Kasumi-1 (cell line): ENCODE measurements at regions not wholly inside any gene's neighbourhood (a gene's known extent, or its start where the extent isn't known, plus 50 kb on each side); places are given as distances from the start of the nearest gene placed in this dataset.
"Not testable (repeated sequence)": the region's sequence is repeated elsewhere in the genome, so short reads cannot be mapped to it uniquely, and the experiment has no call there.

ENCODE experiments used
- DNase-seq, 2 experiments: peaks; one replicate each; lab custom pipeline; 2025; lab: John Stamatoyannopoulos, UW

DNA sequence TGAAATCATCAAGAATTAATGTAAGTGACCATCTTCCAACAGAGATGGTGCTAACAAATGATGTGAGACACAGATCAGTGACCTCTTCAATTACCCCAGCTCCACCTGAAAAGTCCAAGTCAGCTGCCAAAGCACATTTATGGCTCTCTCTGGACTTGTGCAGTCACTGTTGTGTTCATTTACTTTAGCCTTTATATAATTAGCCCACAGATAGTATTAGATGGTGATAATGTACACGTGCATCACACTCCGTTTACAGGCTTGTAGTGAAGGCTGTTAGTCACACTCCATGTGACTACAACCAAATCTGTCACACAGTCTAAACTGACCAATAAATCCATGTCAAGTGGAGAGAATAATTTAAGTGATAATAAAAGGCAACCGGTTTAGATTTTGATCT lies 331.5 kb upstream of the IL12A start:
- no peak for DNase-seq

DNA sequence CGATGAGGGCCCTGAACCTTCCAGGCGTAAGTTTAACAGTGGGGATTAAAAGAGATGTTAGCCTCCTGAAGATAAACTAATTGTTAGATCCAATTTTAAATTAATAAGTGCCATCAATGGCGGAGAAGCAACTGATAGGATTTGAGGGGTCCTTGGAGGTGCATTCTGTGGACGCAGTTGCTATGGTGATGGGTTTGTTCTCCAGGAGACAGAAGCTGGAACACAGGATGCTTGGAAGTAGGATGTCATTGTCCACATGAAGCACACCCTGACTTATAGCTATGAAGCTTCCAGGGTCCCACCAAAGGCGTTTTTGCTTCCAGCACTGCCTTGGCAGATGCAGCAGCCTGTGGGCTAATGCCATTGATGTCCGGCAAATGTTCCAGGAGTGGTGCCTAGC lies 331.0 kb upstream of the IL12A start:
- no peak for DNase-seq

DNA sequence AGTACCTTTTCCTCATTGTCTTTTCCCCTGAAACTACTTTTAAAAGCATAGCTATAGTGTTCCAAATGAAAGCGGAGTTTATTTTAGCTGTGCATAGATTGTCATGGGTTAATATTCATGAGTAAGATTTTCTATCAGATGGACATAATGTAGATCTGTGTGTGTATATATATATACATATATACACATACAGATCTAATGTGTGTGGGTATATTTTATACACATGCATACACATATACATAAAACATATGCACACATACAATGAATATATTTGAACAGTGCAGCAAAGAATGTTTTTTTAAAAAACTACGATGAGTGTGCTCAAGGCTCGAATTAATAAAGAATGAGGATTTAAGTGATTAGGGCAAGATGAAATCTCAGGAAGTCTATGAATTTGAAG lies 328.3 kb upstream of the IL12A start:
- no peak for DNase-seq

DNA sequence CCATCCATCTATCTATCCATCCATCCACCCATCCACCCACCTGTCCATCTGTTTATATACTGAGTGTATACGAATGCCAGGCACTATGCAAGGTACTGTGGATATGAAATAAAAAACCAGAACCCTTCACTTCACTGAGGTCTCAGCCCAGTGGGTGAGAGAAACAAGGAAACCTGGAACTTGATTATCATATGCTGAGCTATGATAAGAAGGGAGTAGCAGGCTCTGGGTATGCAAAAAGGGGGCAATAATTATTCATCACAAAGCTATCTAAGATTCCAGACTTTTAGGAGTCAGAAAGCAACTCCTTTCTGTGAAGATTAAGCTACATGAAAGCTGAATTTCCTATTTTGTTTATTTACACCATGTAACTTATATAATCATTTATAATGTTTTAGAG lies 327.7 kb upstream of the IL12A start:
- DNase-seq, result no peak

DNA sequence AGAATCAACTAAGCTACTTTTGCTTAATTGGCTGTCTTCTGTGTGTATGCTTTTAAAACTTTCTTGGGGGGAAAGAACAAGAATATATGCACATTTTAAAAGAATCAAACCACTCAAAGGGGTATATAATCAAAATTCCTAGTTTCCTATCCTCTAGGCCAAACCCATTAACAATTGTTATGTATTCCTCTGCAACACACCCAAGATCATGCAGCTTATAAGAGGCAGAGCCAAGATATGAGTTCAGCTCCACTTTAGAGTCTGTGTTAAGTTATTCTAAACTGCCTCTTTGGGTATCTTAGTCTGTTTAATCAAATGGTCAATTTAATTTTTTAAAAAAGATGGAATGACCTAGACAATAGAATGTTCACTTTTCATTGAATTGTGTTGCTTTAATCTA lies 326.1 kb upstream of the IL12A start:
- no peak for DNase-seq

DNA sequence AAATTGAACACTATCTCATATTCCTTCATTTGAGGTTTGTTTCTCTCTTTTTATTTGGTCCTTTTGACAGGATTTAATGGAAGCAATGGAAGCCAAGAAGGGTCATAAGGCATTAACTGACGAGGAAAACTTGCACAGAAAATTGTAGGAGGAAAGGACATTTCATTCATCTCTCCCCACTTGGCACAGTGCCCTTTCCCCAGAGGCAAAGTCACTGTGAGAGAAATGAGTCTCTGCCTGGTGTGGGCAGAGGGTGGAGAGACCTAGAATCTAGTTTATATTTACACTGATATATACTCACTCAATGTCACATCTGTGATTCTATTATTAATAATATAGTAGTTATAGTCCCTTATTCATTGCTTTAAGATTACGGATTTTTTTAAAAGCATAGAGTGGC lies 324.6 kb upstream of the IL12A start:
- DNase-seq, result no peak

DNA sequence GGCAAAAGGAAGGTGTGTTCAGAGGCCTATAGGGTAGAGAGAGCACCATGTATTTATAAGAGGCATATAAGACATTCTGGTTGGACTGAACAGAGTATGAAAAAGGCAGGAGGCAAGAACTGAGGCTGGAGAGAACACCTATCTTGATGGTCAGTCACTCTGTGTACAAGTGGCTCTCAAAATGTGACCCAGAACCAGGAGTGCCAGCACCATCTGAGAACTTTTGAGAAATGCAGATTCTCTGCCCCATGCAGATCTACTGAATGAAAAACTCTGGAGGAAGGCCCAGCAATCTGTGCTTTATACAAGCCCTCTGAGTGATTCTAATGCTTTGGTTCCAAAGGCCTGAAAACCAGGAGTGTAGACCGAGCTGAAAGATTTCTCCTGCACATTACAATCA lies 324.0 kb upstream of the IL12A start:
- no peak for DNase-seq

DNA sequence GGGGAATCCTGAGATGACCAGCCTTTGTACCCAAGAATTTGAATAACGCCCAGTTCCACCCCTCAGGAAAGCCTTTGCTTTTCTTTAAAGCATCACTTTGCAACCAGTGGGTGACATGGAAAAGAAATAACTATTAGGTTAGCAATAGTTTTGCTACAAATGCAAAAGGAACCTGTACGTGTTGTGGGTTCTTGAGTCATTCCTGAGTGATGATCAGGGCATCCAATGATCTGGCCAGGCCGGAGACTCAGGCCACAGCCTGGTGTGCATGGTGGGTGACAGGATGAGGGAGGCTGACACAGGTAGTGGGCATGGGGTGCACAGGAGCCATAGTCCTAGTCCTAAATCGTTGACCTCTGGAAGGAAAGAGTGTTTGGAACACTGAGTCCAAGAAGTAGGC lies 321.4 kb upstream of the IL12A start:
- no peak for DNase-seq

DNA sequence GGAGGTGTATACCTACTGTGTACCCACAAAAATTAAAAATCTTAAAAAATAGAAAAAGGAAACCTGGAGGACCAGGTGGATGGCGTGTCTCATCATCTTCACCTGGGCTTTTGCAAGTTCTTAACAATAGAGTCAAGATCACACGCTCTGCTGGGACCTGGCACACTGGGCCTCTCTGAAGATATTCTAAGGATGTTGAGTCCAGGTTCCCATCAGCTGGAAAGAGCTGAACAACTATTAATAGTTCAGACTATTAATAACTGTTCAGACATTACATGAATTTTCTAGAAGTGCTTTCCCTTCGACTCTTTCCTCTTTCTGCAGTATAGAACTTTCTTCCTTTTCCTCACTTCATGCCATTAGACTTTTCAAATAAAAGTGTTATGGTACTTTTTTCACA lies 320.2 kb upstream of the IL12A start:
- DNase-seq, result no peak

DNA sequence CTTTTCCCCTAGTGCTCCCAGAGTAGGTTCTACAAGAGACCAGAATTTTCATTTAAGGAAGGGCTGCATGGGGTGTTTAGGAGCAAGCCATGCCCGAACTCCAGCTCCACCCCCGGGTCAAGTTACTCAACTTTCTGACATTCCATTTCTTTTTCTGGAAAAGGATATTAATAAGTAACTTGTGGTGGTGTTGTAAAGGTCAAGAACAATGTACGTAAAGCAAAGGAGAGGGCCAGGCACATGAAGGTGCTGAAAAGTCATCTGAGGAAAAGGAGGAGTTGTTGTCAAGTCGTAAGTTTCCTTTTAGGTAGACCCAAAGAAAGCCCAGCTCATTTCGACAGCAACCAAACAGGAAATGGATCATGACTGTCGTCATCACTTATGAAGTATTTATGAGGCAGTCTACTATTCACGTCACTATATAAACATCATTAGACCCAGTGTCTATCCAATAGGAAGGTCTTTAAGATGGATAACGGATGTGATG lies 319.6 kb upstream of the IL12A start:
- DNase-seq, result no peak

DNA sequence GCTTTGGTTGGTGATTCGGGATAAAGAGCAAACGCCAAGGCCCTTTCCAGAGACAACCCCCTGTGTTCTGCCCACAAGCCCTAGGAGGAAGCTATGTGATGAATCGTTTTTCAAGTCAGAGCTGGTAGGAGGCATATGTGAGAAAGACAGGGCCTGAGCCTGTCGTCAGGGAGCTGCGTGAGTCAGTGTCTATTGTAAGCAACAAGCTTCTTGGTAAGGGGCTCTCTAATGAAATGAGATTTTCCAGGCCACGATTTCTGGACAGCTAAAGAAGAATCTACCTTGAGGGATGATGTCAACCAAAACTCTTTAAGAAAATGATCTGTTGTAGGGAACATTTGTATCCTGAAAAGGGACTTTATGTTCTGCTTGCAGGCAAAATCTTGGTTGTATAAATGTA lies 318.9 kb upstream of the IL12A start:
- DNase-seq, result no peak

DNA sequence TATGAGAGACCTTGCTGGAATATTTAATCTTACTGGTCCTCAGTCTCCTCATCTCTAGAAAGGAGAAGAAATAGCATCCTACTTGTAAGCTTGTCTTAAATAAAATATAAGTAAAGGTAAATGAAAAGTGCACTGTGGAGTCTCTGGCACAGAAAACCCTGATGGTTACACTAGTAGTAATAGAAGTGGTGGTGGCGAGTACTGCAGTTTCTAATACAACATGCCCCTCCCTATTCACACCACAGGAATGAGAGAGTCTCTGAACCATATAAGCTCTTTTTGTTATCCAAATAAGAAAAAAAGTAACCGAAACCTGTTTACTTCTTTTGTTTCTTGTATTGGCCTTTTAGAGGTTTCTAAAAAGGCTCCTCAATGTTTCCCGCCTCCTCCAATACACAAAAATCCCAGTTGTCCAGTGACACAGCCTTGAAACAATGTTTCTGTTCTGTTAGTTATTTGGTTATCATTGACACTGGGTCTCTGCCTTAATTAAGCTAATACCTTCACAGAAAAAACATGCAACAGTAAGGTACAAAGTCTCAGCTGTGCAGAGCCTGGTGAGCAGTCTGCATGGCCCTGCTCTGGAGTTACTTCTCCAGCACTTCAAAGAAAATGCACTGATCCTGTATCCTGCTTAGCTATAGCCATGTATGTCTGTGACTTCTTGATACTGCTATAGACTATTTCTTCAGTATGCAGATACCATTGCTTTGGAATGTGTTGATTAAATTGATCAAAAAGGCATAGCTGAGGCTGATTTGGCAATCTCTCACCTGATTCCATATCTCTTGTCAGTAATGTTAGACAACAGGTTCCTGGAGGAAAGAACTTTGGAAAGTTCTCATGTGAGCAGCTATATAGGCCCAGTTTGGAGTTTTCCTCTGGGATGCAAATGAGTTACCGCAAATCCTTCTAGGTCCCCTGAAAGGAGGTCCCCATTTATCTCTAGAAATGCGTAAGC lies 315.6 kb upstream of the IL12A start:
- peak in 1 of 2 experiments; percentile 22 for DNase-seq

DNA sequence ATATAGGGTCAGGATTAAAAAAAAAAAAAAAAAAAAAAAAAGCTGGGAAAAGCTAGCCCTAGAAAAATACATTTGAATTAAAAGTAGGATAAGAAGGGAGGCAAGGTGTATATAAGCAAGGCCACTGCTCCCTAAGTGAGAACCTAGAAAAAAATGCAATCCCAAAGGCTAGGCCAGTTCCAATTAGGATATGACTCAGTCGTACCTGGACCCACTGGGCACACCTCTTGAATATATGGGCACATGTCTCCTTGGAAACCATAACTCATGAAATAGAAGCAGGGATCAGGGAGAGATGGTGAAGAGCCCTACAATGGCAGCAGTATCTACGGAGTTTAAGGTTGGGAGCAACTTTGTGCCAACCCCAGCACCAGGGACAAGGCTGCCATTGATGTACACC lies 314.1 kb upstream of the IL12A start:
- no peak for DNase-seq

DNA sequence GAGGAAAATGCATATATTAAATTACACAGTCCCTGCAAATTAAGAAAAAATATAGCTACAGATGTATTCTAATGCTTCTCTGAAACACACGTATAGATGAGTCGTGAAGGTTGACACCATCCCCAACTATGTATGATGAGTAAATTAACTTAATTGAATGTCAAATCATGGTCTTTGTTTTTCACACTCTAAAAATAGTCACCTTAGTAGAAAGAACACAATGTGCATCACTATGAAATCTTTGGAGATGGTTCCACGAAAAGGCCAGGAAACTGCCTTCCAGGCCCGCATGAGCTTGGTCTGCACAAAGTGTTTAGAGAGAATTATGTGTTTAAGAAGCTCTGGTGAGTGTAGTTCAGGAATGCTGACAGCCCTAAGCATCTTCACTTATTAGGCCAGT lies 313.4 kb upstream of the IL12A start:
- no peak for DNase-seq

DNA sequence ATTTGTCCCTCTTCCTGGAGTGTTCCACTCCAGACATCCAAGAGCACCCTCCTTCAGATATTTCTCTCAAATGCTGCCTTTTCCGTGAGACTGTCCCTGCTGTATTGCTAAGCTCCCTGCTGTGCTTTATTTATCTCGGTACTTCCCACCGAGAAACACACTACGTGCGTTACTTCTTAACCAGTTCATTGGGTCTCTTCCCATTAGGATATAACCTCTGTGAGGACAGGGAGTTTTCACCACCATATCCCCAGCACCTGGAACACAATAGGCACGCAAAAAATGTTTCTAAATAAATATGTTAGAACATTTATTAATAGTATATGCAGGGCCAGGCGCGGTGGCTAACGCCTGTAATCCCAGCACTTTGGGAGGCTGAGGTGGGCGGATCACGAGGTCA lies 308.7 kb upstream of the IL12A start:
- DNase-seq, result no peak

DNA sequence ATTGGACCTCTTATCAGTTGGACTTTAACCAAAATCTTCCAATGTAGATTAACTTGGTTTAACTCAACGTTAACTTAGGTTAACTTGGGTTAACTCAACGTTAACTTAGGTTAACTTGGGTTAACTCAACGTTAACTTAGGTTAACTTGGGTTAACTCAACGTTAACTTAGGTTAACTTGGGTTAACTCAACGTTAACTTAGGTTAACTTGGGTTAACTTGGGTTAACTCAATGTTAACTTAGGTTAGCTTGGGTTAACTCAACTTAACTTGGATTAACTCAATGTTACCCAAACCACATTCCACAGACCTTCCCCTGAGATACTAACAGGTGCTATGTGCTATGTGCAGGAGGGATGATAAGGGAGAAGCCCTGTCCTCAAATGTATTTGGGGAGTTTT lies 306.9 kb upstream of the IL12A start:
- not testable (repeated sequence) for DNase-seq

DNA sequence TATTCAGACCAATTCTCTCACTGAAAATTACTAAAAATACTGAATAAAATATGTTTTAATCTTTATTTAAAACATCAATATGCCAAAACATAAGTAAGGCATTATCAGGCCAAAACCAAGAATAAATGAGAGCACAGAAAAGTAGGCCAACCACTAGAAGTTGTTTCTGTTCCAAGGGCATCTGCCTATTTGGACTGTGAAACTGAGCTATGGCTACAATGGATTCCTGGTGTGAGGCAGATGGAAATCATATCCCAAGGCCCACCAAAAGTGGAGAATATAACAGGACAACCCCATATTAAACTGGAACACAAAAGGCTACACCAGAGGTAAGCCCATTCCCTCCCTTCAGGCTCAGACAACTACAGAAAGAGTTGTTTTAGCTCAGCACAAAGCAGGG lies 302.8 kb upstream of the IL12A start:
- DNase-seq, result no peak

DNA sequence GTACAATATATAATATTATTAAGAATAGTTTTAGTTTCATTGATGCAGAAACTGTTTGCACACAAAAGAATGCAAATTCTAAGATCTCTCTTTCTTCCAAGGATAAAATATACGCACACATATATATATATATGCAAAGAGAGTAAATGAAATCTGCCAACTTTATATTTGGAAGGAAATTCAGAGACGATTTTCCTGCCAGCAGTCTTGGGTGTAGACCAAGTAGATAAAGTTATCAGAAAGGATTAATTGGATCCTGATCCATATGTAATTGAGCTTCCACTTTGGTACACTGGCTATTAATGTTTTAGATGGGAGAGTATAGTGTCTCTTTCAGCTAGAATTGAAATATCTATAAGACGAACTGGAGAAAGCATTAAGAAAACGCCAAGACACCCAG lies 295.4 kb upstream of the IL12A start:
- no peak for DNase-seq

DNA sequence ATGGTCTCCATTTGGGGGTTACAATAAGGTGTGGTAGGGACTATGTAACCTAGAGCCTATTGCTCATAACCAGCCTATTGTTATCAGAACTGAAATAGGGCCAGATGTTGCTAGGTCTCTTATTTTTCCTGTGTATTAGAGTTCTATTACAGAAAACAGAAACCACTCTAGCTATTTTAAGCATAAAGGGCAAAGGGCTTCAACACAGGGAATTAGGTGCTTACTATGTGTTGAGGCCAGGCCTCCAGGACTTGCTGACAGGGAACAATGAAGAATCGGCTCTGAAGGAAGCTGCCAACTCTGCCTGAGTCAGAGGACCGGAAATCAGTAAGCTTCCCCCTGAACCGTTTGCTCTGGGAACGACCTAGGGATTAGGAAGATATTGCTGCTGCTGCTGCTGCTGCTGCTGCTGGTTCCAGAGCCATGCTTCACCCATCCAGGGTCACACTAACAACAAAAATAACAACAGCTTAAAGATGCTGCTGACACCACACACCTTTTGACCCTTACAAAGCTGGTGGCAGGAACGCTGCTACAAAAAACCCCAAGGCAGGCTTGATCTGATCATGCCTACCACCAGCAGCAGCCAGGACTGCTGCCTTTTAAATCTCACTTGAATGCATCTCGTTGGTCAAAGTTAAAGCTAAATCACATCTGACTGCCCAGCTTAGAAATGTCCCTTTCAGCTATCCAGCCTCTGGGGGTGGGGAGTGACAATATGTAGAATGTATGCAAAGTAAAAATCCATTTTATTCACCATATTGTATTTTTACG lies 276.9 kb upstream of the IL12A start:
- DNase-seq, result no peak

DNA sequence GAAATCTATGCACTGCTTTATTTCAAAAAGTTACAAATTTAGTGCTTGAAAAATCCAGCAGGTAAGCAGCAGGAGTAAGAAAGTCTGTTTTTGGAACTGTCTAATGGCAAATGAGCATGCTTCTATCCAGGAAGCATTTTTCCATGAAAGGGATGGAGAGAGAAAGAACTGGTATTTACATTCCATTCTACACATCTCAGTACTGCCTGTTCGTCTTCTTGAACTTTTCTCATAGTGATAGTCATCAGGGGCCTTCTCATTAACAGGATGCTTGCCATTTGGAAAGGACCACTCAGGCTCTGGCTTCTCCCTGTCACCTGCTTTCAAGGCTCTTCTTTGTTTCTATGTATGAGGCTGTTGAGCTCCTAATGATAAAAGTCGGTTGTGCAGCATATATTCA lies 267.3 kb upstream of the IL12A start:
- no peak for DNase-seq

DNA sequence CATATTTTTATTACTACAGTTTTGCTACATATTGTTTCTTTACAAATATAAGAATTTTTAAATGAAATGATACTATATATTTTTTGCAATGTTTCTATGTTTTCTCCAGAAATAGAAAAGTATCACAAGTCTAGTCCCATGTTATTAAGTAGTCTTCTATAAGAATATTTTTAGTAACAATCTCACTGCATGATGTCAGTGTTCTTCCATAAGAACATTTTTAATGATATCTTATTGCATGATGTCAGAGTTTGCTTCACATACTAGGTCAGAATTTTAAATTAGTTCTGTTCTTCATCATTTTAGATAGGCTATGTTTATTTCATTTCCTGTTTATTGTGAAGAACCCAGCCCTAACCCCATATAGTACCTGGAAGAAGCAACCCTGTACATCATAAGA lies 265.3 kb upstream of the IL12A start:
- DNase-seq, result no peak

DNA sequence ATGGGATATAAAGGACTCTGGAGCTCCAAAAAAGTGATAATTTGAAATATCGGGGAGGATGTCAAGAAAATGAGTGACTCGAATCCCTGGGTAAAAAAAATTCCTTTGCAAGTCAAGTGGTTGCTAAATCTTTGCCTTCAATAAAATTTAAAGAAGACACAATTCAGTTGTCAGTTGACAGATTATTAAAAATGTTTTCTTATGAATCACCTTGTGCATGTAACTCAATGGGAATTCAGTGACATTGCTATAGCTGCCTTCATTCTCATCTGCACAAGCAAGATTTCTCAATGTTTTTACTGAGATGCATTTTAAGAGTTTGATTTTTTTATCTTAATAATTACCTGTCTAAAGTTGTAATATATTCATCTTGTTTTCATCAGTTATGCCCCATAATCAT lies 264.0 kb upstream of the IL12A start:
- no peak for DNase-seq
